ENCODE measurements at regions not wholly inside any gene's neighbourhood (a gene's known extent, or its start where the extent isn't known, plus 50 kb on each side); places are given as distances from the start of the nearest gene placed in this dataset.

GRCh38 chr3:115398506-115398905, 224.8 kb upstream of the GAP43 start:
- Histone ChIP-seq H3K36me3 (no peaks in the 10 kb centered on the region), H3K27ac (no peak overlapping the region), H3K4me3 (no peak overlapping the region), H3K27me3 (no peaks in the 10 kb centered on the region), H3K9me3 (no peaks in the 10 kb centered on the region), H3K4me1 (no peaks in the 10 kb centered on the region)
- ATAC-seq: no peak
- TF ChIP-seq, protein P1, sequence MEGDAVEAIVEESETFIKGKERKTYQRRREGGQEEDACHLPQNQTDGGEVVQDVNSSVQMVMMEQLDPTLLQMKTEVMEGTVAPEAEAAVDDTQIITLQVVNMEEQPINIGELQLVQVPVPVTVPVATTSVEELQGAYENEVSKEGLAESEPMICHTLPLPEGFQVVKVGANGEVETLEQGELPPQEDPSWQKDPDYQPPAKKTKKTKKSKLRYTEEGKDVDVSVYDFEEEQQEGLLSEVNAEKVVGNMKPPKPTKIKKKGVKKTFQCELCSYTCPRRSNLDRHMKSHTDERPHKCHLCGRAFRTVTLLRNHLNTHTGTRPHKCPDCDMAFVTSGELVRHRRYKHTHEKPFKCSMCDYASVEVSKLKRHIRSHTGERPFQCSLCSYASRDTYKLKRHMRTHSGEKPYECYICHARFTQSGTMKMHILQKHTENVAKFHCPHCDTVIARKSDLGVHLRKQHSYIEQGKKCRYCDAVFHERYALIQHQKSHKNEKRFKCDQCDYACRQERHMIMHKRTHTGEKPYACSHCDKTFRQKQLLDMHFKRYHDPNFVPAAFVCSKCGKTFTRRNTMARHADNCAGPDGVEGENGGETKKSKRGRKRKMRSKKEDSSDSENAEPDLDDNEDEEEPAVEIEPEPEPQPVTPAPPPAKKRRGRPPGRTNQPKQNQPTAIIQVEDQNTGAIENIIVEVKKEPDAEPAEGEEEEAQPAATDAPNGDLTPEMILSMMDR (IDR thresholded peaks at IDR 0.05): no peak
- no peak for TF ChIP-seq POLR2AphosphoS5 (IDR thresholded peaks at IDR 0.05)
- no peak for TF ChIP-seq EP300 (IDR thresholded peaks at IDR 0.05)
- no peak for TF ChIP-seq POLR2A (IDR thresholded peaks at IDR 0.05)
- WGBS, 2 donors (ENCODE audit: low coverage in 1 of 2): 81 to 89% methylated on average over 2 to 3 of the region's 3 CpGs

- 95 to 96% methylated on average over 2 to 3 of the region's 4 CpGs for WGBS, 2 donors (ENCODE audit: low coverage in 1 of 2)
- no peak for ATAC-seq
- TF ChIP-seq POLR2A (IDR thresholded peaks at IDR 0.05): no peak
- no peak for TF ChIP-seq POLR2AphosphoS5 (IDR thresholded peaks at IDR 0.05)
- TF ChIP-seq, protein P1 (IDR thresholded peaks at IDR 0.05): no peak
- TF ChIP-seq EP300 (IDR thresholded peaks at IDR 0.05): no peak
- no peaks in the 10 kb centered on the region for H3K9me3 ChIP-seq
- H3K4me1 ChIP-seq: no peaks in the 10 kb centered on the region
- H3K36me3 ChIP-seq: no peaks in the 10 kb centered on the region
- no peak overlapping the region for H3K4me3 ChIP-seq
- H3K27ac ChIP-seq: no peak overlapping the region
- H3K27me3 ChIP-seq: no peaks in the 10 kb centered on the region
Observed at GRCh38 chr3:115399750-115400149, 223.6 kb upstream of the GAP43 start.

DNA sequence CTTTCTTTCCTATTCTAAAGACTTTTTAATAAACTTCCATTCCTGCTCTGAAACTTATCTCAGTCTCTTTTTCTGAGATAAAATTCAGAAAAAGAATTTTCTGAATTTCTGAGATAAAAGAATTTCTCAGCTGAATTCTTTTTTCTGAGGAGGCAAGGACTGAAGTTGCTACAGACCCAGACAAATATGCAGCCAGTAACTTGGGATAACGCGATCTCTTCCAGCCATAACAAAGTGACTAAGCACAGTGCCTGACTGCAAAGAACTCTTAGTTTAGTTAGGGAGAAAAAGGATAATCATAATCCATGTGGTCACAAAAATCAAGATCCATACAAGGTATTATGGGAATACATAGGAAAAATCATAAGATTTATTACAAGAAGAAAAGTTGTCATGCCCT, 222.0 kb upstream of the GAP43 start:
- WGBS, 2 donors (ENCODE audit: low coverage in 1 of 2): 30 to 71% methylated on average over 2 of the region's 2 CpGs
- Histone ChIP-seq H3K36me3 (no peaks in the 10 kb centered on the region), H3K4me1 (no peaks in the 10 kb centered on the region), H3K9me3 (no peaks in the 10 kb centered on the region), H3K4me3 (no peak overlapping the region), H3K27ac (no peak overlapping the region), H3K27me3 (no peaks in the 10 kb centered on the region)
- no peak for ATAC-seq
- TF ChIP-seq EP300 (IDR thresholded peaks at IDR 0.05): no peak
- TF ChIP-seq, protein P1 (IDR thresholded peaks at IDR 0.05): no peak
- TF ChIP-seq POLR2A (IDR thresholded peaks at IDR 0.05): no peak
- no peak for TF ChIP-seq POLR2AphosphoS5 (IDR thresholded peaks at IDR 0.05)

- H3K4me3 ChIP-seq: no peak overlapping the region
- no peaks in the 10 kb centered on the region for H3K9me3 ChIP-seq
- 67 to 76% methylated on average over 1 of the region's 1 CpG for WGBS, 2 donors (ENCODE audit: low coverage in 1 of 2)
- no peak for ATAC-seq
- no peaks in the 10 kb centered on the region for H3K27me3 ChIP-seq
- H3K4me1 ChIP-seq: no peaks in the 10 kb centered on the region
- H3K27ac ChIP-seq: no peak overlapping the region
- H3K36me3 ChIP-seq: no peaks in the 10 kb centered on the region
- TF ChIP-seq EP300 (IDR thresholded peaks at IDR 0.05) (no peak), POLR2AphosphoS5 (IDR thresholded peaks at IDR 0.05) (no peak), POLR2A (IDR thresholded peaks at IDR 0.05) (no peak)
- TF ChIP-seq, protein P1 (IDR thresholded peaks at IDR 0.05): no peak
Observed at GRCh38 chr3:115401851-115402501, 221.3 kb upstream of the GAP43 start.

DNA sequence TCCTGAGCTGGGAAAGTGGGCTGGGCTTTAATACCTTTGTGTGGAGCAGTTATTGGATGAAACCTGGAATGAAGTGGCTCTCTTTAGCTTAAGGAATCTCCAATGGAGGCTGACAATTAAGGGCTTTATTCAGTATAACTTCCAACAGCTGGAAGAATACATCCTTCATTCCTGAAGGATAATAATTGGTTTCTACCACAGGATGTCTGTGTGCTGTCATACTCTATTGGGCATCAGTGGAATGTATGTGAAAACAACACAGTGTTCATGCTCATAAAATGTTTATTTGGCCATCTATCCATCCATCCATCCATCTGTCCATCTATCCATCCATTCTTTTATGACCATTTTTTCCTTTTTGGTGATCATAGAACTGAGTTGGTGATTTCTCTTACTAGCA, 220.7 kb upstream of the GAP43 start:
- TF ChIP-seq POLR2AphosphoS5 (IDR thresholded peaks at IDR 0.05): no peak
- no peak for TF ChIP-seq EP300 (IDR thresholded peaks at IDR 0.05)
- TF ChIP-seq POLR2A (IDR thresholded peaks at IDR 0.05): no peak
- TF ChIP-seq, protein P1 (IDR thresholded peaks at IDR 0.05): no peak
- Histone ChIP-seq H3K27me3 (no peaks in the 10 kb centered on the region), H3K4me3 (no peak overlapping the region), H3K4me1 (no peaks in the 10 kb centered on the region), H3K9me3 (no peaks in the 10 kb centered on the region), H3K27ac (no peak overlapping the region), H3K36me3 (no peaks in the 10 kb centered on the region)
- no peak for ATAC-seq
